ENCODE measurements at regions not wholly inside any gene's neighbourhood (a gene's known extent, or its start where the extent isn't known, plus 50 kb on each side); places are given as distances from the start of the nearest gene placed in this dataset.
A peak's percentile ranks its signal among the peaks of the same experiment; 100 is the strongest.

- in situ Hi-C loops (cut with HindIII; ENCODE audit: extremely low pct_ligation_motif_present, low pct_unique_long_range_greater_than_20kb) (no loop called here), intact Hi-C loops (cut with micrococcal nuclease; ENCODE audit: unreplicated experiment) (no loop called here)
- ChIA-PET POLR2A (no interaction called here), CTCF (ENCODE audit: low intra/inter-chr PET ratio, low total read pairs) (no interaction called here)
- FAIRE-seq = no peak
- no peaks in the 10 kb centered on the region for H3K9me3 ChIP-seq (ENCODE audit: low read length)
- no TSS peak for BruUV-seq (replicated peaks)
- no peak overlapping the region for H3K27ac ChIP-seq (ENCODE audit: extremely low read length, insufficient read depth, low read length)
- no peak overlapping the region for H3K4me3 ChIP-seq (replicated peaks in 1 of 3; ENCODE audit: insufficient read depth in 1 of 3, low read depth in 2 of 3, low read length in 3 of 3)
- ATAC-seq = no peak
- no peak for DNase-seq (ENCODE audit: low spot score)
- 24% methylated on average over 2 of the region's 2 CpGs for WGBS (ENCODE audit: low lambda C conversion rate)
- H4K20me1 ChIP-seq (ENCODE audit: insufficient read depth, low read length) = no peaks in the 10 kb centered on the region
- no peaks in the 10 kb centered on the region for H3K79me2 ChIP-seq (ENCODE audit: insufficient read depth, low read length)
- no peak overlapping the region for H3K9ac ChIP-seq (ENCODE audit: insufficient read depth, low read depth, low read length)
- H3K36me3 ChIP-seq (replicated peaks in 1 of 2; ENCODE audit: control insufficient read depth in 1 of 2, insufficient read depth in 2 of 2, low read length in 2 of 2) = no peaks in the 10 kb centered on the region
- H3K27me3 ChIP-seq (ENCODE audit: control insufficient read depth in 1 of 2, insufficient read depth in 2 of 2, low read length in 2 of 2) = peaks cover 1 to 16% of the 10 kb centered on the region in 2 experiments; a peak in 2 of 5 replicates
- H3K4me2 ChIP-seq (ENCODE audit: low read depth, low read length) = peak overlapping the region; percentile 16; the same call in 1 of the 2 replicates
- H2AFZ ChIP-seq (ENCODE audit: low read length) = no peak overlapping the region
- TF ChIP-seq ATF5 (CRISPR knock-in tag; IDR thresholded peaks at IDR 0.05; ENCODE audit: low read depth) (no peak), PAXIP1 (CRISPR knock-in tag; conservative IDR thresholded peaks at IDR 0.05) (peak; percentile 1; the same call in 1 of the 2 replicates)
- H3K4me1 ChIP-seq (ENCODE audit: insufficient read depth, low read length) = peaks cover 39% of the 10 kb centered on the region
Observed at GRCh38 chr2:236988216-236988615, 97.5 kb upstream of the COPS8 start.

All from HepG2 (cell line).